ENCODE measurements at regions not wholly inside any gene's neighbourhood (a gene's known extent, or its start where the extent isn't known, plus 50 kb on each side); places are given as distances from the start of the nearest gene placed in this dataset.

DNA sequence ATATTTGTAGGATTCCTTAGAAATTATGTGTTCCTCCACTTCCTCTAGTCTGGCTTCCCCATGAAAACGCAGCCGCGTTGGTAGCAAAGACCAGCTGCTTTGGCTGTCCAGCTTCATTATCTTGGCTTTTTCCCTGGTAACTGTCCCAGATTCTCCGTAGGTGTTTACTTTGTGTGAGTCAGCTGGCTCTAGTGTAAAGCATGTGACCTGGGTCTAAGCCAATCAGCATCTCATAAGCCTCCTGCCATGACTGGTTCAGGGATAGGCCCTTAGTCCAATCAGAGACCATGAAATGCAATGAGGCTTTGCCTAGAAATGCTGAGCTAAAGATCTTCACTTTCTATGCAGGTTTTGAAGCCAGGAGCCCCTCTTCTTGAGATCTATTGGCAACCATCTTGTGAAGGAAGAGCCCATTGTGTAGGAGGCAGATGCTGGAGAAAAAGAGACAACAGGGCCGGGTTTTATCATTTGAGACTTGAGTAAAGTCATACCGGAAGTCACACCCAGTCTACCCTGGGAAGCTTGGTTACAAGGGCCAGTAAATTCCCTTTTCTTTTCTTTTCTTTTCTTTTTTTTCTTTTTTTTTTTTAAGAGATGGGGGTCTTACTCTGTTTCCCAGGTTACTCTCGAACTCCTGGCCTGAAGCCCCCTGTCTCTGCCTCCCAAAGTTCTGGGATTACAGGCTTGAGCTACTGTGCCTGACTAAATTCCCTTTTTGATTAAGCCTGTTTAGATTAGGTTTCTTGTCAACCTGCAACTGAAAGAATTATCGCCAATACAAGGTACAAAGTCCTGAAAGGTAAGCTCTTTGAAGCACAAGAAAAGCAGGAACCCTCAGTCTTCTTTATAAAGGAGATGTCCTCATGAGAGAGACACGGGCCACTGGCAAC, 256.5 kb upstream of the RREB1 start (continued):
- TF ChIP-seq MTA1 (IDR thresholded peaks at IDR 0.05; ENCODE audit: borderline replicate concordance), result no peak
- TF ChIP-seq ZNF507 (tag; conservative IDR thresholded peaks at IDR 0.05), result no peak
- no peak for TF ChIP-seq ZNF668 (CRISPR knock-in tag; IDR thresholded peaks at IDR 0.05)
- TF ChIP-seq, protein P1, sequence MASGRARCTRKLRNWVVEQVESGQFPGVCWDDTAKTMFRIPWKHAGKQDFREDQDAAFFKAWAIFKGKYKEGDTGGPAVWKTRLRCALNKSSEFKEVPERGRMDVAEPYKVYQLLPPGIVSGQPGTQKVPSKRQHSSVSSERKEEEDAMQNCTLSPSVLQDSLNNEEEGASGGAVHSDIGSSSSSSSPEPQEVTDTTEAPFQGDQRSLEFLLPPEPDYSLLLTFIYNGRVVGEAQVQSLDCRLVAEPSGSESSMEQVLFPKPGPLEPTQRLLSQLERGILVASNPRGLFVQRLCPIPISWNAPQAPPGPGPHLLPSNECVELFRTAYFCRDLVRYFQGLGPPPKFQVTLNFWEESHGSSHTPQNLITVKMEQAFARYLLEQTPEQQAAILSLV (tag; IDR thresholded peaks at IDR 0.05), result no peak
- TF ChIP-seq NR1H2 (CRISPR knock-in tag; IDR thresholded peaks at IDR 0.05), result no peak
- TF ChIP-seq, protein P2, sequence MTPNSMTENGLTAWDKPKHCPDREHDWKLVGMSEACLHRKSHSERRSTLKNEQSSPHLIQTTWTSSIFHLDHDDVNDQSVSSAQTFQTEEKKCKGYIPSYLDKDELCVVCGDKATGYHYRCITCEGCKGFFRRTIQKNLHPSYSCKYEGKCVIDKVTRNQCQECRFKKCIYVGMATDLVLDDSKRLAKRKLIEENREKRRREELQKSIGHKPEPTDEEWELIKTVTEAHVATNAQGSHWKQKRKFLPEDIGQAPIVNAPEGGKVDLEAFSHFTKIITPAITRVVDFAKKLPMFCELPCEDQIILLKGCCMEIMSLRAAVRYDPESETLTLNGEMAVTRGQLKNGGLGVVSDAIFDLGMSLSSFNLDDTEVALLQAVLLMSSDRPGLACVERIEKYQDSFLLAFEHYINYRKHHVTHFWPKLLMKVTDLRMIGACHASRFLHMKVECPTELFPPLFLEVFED (CRISPR knock-in tag; conservative IDR thresholded peaks at IDR 0.05), result no peak
- TF ChIP-seq SMC3 (conservative IDR thresholded peaks at IDR 0.05; ENCODE audit: insufficient read depth, low read depth, low read length), result no peak
- peak; percentile 80; the same call in 1 of the 2 replicates for TF ChIP-seq TOE1 (IDR thresholded peaks at IDR 0.05; ENCODE audit: borderline replicate concordance)
- no peak for TF ChIP-seq TOE1 (CRISPR knock-in tag; IDR thresholded peaks at IDR 0.05; ENCODE audit: borderline replicate concordance, low read depth)
- TF ChIP-seq RAD21 (CRISPR knock-in tag; conservative IDR thresholded peaks at IDR 0.05 in 1 of 2, IDR thresholded peaks at IDR 0.05 in 1 of 2), result peak in 1 of 2 experiments; percentile 7; a peak in 1 of 4 replicates
- TF ChIP-seq LARP7 (IDR thresholded peaks at IDR 0.05), result 0 out of 2 replicates have a peak, but pooled peaks have one; percentile 69
- TF ChIP-seq, protein P3, sequence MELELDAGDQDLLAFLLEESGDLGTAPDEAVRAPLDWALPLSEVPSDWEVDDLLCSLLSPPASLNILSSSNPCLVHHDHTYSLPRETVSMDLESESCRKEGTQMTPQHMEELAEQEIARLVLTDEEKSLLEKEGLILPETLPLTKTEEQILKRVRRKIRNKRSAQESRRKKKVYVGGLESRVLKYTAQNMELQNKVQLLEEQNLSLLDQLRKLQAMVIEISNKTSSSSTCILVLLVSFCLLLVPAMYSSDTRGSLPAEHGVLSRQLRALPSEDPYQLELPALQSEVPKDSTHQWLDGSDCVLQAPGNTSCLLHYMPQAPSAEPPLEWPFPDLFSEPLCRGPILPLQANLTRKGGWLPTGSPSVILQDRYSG (tag; conservative IDR thresholded peaks at IDR 0.05; ENCODE audit: low read depth), result 0 out of 2 replicates have a peak, but pooled peaks have one; percentile 62
- TF ChIP-seq, protein P4, sequence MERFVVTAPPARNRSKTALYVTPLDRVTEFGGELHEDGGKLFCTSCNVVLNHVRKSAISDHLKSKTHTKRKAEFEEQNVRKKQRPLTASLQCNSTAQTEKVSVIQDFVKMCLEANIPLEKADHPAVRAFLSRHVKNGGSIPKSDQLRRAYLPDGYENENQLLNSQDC (CRISPR knock-in tag; IDR thresholded peaks at IDR 0.05), result no peak
- no peak for TF ChIP-seq SAFB (IDR thresholded peaks at IDR 0.05; ENCODE audit: borderline replicate concordance, low read depth, low read length)
- TF ChIP-seq RBM17 (IDR thresholded peaks at IDR 0.05; ENCODE audit: borderline replicate concordance, low read depth, low read length), result no peak
- TF ChIP-seq ZNF584 (CRISPR knock-in tag; IDR thresholded peaks at IDR 0.05; ENCODE audit: low read depth), result 0 out of 2 replicates have a peak, but pooled peaks have one; percentile 43
- TF ChIP-seq HLTF (IDR thresholded peaks at IDR 0.05), result 0 out of 2 replicates have a peak, but pooled peaks have one; percentile 48
- TF ChIP-seq, protein P5, sequence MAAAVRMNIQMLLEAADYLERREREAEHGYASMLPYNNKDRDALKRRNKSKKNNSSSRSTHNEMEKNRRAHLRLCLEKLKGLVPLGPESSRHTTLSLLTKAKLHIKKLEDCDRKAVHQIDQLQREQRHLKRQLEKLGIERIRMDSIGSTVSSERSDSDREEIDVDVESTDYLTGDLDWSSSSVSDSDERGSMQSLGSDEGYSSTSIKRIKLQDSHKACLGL (CRISPR knock-in tag; IDR thresholded peaks at IDR 0.05; ENCODE audit: borderline replicate concordance, poor library complexity, severe bottlenecking), result no peak

All from K562 (cell line).